ENCODE measurements at regions not wholly inside any gene's neighbourhood (a gene's known extent, or its start where the extent isn't known, plus 50 kb on each side); places are given as distances from the start of the nearest gene placed in this dataset.
A peak's percentile ranks its signal among the peaks of the same experiment; 100 is the strongest.
"Not testable (repeated sequence)": the region's sequence is repeated elsewhere in the genome, so short reads cannot be mapped to it uniquely, and the experiment has no call there.

DNA sequence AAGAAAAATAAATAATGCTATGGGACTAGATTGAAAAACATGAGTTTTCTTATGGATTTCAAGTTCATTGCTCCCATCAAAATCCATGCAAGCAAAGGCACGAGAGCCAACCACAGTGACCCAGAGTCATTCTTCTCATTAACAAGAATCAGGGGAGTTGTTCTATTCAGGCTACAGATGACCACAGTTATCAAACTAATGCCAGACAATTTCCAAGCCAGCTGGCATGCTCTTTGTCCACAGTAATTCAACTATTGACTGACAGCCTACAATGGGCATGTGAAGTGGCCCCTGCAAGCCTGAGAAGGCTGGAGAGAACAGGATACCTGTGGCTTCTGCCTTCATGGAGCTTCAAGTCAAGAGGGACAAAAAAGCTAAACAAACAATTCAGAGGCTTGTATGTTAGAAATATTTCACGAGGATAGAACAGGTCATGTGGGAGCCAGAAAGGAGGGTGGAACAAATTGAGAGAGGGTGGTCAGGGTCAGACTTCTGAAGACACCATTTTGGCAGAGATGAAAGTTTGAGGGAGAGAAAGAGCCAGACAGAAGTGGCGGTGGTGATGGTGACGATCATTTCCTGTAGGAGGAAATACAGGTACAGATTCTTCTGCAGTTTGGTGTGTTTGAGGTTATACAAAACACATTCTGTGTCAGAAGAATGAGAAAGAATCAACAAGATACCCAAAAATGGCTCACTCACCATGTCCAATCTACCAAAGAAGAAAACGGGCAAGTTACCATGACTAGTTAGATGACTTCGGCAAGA is 732.4 kb downstream of the RNF144A start:
- peak; percentile 20 to 34 for DNase-seq

DNA sequence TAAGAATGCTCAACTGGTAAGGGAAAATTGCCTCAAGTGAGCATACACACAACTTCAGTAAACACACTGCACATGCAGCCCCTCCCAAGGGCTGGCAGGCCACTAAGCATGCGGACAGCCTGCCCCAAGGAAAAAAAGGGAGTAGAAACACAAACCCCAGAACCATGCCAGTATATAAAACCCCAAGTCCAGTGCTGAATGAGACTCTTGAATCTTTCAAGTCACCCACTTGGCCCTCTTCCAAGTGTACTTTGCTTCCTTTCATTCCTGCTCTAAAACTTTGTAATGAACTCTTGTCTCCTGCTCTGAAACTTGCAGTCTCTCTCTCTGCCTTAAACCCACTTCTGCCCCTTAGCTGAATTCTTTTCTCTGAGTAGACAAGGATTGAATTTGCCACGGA is 736.4 kb downstream of the RNF144A start:
- DNase-seq = no peak

DNA sequence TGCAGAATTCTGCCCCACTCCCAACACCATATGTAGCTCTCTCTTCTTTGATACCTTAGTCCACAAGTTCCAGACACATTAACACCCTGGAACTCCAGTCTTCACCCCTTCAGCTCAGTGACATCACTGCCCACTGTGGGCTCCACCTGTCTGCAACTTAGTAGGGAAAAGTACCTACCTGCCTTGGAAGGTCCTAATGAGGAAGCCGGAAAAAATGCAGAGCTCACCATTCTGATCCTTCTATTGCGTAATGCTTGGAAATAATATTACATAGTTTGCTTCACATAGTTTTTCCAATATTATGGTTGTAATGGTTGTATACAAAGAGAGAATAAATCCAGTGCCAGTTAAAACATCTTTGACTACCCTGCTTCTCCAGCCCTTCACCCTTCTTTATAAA is 738.4 kb downstream of the RNF144A start:
- no peak for DNase-seq

DNA sequence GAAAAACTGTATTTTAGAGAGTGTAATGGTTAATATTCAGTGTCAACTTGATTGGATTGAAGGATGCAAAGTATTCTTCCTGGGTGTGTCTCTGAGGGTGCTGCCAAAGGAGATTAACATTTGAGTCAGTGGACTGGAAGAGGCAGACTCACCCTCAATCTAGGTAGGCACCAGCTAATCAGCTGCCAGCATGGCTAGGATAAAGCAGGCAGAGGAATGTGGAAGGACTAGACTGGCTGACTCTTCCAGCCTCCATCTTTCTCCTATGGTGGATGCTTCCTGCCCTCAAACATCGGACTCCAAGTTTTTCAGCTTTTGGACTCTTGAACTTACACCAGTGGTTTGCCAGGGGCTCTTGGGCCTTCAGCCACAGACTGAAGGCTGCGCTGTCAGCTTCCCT is 740.3 kb downstream of the RNF144A start:
- DNase-seq = not testable (repeated sequence)

DNA sequence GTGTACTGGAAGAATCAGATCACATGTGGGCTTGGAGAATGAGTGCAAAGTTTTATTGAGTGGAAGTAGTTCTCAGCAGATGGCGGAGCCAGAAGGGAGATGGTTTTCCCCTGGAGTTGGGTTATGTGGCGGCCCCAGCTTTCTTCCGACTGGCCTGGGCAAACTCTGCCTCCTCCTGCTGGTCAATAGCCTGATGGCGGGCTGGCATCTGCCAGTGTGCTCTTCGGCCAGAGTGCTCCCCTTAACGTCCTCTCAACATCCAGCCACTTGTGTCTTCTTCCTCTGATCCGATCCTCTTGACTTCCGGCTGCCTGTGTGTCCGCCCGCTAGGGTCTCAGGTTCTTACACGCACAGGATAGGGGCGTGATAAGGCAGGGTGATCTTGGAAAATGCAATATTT is 741.3 kb downstream of the RNF144A start:
- DNase-seq = no peak

DNA sequence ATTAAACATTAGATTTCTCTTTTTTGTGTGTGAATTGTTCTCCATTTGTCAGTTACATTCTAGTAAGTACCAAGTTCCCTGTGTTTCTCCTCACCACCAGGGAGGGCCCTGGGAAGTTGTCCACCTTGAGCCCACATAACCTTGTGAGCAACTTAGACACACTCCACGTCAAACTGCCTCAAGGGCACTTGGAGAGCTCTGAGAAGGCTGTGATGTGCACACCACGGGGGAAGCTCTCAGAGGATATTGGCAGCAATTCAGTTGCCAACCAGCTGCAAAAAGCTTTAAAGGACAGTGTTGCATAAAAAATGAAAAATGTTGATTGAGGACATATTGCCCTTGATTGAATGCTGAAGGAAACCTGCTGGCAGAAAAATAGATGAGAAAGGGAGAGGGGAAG is 743.6 kb downstream of the RNF144A start:
- DNase-seq = no peak

DNA sequence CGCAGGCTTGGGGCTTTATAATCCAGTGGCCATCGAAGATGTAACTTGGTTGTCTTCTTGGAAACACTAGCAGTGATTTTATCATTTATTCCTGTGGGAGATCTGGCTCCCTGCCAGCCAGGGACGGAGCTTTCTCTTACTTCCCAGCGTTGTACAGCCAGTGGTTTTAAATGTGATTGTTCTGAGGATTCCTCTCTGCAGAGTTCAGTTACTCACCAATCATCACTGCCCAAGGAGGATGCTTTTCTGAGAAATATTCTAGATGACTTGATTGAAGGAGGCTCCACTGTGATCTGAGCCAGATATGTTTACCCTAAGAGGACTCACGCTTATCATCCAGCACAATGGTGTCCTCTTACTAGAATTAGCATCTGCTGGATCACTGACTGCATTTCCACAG is 744.3 kb downstream of the RNF144A start:
- no peak for DNase-seq

DNA sequence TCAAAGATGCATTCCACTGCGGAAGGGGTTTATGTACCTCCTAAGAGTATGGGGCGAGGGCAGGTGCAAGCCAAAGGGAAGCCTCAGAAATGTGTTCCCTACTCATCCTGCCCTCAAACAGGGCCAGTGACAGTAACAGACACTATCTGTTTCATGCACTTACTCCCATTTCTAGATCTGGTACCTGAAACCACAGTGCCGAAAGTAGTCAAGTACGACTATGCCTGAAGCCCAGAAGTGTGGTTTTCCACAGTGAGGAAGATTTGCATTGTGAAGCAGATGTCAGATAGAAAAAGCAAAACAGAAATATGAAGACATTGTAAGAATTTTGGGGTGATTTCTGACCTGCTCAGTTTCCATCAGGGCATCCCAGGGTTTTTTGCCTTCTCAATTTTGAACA is 748.7 kb downstream of the RNF144A start:
- DNase-seq = no peak

DNA sequence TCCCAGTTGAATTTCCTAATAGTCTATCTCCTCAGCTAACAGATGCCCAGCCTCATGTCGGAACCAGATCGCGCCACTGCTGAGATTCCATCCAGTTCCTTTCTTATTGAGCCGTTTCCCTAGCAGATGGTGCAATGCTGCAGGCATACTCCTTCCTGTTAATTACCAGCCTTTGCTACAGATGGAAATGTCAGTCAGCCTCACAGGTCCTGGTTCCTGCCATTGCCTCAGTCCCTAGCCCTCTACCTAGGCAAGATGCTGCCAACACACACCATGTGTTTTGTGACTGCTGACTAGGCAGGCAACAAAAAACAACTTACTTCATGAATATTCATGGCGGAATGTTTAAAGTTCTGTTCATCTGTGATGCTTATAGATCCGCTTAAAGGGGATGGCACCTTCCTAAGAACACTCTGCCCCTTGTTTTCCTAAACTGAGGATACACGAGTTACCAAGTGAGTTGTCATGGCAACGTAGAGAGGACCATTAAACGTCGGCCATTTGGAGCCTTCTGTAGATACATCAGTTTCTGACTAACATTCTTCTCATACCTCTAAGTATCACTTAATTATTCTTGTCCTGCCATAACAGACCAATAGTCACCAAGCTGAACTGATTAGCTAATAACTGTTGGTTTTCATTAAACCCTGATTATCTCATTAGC is 749.5 kb downstream of the RNF144A start:
- no peak for DNase-seq

DNA sequence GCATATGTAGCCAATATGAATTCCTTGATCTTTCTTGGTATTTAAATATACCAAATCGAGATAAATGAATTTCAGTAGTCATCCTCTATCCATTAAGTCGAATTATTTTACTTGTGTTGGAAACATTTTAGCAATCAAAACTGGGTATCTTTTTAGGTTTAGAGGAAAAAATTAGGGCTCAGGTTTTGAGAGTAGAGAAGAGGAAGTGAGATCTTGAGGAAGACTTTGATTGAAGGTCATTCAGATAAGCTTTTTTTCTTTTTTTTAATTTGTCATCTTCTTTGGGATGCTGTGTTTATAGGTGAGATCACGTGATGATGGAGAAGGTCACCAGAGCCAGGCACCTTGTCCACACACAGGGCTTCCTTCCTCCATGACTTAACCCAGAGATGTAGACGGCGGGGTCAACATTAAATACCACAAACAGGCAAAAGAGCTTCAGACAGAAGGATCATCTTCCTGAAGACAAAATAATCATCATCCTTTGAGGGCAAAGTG is 750.1 kb downstream of the RNF144A start:
- DNase-seq = no peak

DNA sequence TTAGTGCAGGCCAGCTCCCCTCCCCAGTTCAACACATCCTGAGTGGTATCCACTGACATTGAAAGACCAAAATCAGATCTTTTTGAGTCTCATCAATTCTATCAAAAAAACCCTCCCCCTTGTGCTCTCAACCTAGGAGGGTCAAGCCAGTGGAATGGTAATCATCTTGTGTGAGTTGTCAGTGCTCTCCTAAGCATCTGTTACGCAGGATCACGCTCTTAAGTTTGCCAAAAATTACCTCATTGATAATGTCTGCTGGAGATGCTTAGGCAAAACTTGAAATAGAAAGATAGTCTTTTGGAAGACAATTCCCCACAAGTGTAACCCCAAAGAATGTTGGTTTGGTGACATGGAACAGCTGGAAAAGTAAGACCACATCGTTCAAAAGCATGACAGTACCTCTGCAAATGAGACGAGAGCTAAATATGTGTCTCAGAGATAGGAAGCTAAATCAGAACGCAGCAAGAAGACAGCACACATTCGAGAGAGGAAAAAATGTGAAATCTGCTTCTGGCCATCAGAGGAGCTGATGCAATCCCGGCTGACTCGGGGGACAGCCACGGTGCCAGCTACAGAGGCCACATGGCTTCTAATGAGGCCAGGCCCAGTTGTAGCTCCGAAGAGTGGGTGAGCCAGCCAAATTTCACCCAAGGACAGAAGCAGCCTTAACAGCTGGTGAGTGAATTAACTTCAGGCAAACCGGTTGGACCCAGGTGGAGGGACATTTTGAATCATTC is 753.9 kb downstream of the RNF144A start:
- DNase-seq = no peak

DNA sequence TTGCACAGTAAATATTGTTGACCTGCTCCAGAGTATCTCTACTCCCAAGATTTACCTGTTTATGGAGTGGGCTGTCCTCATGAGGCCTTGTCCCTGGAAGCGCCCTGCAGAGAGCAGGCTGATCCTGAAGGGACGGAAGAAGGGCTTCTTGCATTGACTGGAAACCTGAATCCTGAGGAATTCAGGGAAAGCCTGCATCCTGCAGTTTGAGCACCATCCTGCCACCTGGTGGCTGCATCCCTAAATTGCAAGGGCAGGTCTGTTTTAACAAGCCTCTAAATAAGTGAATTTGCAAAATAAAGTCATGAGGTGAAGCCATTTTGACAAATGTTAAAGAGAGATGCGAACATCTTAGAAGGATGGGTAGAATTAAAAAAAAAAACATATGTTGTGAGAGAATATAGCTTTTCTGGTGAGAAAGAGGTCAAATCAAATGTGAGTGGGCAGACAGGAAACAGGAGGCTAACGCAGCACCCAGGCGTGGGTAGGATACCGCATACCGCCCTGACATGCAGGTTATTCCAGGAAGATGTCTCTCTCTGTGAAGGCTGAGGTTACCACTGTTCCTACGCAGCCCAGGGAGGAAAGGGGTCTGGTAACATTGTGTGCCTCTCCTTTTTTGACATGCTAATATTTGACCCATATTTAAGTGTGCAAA is 754.9 kb downstream of the RNF144A start:
- DNase-seq = peak; percentile 49 to 54

DNA sequence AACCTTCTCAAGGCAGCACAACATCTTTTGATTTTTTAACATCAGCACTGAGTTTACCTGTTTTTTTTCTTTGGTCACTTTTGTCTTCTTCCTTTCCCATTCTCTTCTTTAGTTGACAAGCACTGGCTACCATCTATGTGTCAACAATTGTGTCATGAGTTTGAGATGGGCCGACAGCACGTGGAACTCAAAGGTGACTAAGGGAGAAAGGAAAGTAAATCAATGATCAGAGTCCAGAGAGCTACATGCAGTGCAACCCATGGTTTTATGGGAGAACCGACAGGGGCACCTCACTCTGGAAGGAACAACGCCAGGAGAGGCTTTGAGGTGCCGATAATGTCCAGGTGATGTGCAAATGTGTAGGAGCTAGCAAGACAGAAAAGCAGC is 755.5 kb downstream of the RNF144A start:
- no peak for DNase-seq

DNA sequence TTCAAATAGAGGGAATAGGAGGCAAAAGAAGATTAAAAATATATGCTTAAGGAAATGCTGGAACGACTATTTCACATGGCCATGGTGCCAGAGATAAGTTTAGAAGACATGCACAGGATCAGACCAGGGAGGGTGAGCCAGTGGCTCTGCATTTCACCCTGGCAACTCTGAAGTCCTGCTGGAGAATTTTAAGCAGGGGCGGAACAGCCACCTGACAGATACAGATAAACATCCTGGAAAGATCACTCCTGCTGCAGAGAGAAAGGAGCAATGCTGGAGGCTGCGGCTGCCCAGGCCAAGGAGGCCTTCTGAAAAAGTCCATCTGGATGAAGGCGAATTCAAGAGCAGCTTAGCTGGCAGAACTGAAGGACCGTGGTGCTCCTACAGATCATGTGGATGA is 755.9 kb downstream of the RNF144A start:
- no peak for DNase-seq

DNA sequence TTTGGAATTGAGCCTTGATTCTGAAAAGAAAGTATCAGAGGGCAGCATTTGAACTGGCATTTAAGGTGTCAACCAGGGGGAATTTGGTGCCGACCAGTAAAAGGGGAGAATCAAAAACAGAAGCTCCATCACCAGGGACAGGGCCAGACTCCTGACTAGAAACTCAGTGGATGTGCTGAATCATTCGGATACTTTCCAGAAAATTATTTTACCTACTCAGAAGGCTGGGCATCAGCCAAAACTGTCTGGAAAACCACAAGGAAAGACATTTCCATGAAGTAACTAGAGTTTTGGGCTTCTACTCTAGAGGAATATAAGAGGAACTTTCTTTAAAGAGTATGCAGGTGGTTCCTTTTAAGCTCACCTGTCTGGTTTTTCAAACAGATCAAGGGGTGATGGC is 756.6 kb downstream of the RNF144A start:
- DNase-seq = no peak

DNA sequence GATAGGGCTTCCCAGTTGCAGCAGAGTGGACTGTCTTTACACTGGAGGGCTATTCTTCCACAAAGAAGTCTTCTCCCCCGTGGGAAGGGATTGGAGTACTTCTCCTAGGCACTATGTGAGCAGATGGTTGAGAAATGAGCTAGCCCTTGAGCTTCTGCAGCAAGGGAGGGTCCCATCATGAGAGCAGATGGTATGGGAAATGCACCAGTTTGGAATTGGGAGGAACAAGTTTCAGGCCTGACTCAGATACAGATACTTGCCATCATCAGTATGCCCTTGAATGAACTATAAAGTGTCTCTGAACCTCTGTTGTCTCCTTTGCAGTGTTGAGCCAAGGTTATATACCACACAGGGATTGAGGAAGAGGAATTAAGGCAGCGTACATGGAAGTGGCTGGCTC is 757.4 kb downstream of the RNF144A start:
- no peak for DNase-seq

DNA sequence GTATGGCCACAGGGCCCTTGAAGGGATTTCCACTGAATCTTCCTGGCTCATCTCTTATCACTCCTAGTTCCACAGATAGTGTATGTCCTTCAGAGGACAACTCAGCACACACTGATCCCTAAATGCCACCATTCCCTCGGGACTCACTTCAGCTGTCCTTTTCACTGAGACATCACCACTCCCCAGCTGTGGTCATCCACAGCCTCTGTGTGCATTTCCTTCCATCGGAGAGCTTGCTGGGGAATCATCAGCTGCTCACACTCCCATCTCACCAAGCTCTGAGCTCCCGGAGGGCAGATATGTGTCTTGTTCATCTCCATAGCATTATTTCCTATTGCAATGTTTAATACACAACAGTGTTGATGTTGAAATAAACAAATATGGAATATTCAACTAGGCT is 759.5 kb downstream of the RNF144A start:
- no peak for DNase-seq

DNA sequence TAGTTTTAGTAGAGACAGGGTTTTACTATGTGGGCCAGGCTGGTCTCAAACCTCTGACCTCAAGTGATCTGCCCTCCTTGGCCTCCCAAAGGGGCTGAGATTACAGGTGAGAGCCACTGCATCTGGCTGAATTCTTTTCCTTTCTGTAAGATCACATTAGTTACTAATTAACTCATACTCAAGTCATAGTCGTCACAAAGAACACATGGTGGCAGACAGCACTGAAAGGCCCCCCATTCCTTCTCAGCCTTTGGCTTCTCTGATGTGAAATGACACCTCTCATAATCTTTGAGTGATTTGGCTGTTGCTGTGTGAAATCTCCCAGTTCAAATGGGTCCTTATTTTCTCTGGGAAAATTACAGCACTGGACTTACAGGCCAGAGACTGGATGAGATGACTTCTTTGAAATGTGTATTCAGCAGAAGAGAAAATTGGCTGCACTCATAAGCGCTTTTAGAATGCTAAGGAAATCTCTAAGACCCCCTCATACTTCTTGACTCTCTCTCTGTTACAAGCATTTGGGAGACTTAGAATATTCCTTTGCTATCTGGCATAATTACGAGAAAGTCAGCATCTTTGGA is 764.8 kb downstream of the RNF144A start:
- no peak for DNase-seq

DNA sequence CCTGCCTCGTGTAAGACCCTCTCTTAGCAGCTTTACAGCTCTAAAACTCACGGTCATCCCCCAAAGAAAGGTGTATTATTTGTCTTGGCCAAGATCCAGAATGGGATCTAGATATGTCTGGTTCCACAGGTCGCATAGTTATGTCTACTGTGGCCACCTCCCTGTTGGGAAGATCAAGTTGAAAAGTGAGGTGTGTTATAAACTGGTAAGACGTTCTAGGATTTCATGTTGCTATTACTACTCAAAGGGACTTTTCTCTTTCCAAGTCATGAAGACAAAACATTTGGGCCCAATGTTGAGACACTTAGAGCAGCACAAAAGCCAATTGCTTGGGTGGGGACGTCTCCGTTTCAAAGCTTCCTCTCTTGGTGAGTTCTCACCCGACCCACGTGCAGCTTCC is 766.0 kb downstream of the RNF144A start:
- no peak for DNase-seq

DNA sequence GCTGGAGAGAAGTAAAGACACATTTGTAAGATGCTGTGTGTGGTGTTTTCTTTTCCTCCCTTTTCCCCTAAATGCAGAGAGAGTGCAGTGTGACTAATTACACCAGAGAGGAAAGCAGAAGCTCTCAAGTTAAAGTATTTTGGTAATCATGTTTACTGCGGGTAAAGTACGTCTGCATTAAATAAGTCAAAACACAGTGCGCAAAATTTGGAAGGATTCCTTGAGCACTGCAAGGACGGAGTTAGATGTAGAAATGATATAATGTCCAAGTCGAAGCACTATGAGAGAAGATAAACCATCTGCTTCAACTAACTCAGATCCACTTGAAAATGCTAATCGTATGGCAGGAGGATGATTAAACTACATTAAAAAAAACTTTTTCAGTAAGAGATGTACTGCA is 766.5 kb downstream of the RNF144A start:
- no peak for DNase-seq

DNA sequence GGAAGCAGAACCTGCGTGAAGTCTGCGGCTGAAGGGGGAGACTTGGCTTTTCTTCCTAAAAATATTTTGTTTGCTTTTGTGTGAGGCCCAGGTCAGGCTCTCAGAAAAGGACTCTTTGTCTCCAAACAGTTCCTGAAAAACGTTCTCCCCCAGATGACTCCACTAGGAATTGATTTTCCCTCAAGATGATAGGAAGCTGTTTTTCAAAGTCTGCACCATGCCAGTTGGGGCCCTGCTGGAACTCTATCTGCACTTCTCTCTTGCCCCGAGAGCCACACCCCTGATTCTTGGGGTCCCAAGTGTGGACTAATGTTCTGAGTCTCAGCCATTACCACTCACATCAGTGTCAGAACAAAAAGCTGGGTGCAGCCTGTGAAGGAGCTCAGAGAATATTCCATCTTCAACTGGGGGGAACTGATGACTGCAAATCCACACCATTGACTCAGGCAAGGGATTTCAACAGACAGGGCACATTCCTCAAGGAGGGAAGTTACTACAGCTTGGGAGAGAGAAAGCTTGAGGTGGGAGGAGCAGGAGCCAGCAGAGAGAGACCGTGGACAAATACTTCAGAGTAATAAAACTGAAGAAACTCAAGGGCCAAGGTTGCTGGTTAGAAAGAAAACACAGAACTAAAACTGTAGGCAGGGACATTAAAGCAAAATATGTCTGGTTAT is 768.3 kb downstream of the RNF144A start:
- no peak for DNase-seq

DNA sequence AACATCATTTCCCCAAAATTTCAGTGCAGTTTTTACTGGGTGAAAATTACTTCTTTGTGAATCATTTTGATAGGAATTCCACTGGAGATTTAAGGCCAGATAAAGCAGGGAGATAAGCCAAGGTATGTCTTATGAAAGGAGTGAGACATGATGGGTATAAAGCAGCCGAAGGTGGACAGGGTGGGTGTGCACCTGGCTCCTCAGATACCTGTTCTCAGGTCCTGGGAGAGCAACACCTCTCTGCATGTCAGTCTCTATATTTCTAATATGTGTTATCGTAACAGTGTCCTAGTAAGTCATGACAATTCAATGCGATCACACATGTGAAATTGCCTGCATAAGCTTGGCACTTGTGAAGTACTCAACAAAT is 768.8 kb downstream of the RNF144A start:
- no peak for DNase-seq
